ENCODE measurements at regions not wholly inside any gene's neighbourhood (a gene's known extent, or its start where the extent isn't known, plus 50 kb on each side); places are given as distances from the start of the nearest gene placed in this dataset.
"Not testable (repeated sequence)": the region's sequence is repeated elsewhere in the genome, so short reads cannot be mapped to it uniquely, and the experiment has no call there.

DNA sequence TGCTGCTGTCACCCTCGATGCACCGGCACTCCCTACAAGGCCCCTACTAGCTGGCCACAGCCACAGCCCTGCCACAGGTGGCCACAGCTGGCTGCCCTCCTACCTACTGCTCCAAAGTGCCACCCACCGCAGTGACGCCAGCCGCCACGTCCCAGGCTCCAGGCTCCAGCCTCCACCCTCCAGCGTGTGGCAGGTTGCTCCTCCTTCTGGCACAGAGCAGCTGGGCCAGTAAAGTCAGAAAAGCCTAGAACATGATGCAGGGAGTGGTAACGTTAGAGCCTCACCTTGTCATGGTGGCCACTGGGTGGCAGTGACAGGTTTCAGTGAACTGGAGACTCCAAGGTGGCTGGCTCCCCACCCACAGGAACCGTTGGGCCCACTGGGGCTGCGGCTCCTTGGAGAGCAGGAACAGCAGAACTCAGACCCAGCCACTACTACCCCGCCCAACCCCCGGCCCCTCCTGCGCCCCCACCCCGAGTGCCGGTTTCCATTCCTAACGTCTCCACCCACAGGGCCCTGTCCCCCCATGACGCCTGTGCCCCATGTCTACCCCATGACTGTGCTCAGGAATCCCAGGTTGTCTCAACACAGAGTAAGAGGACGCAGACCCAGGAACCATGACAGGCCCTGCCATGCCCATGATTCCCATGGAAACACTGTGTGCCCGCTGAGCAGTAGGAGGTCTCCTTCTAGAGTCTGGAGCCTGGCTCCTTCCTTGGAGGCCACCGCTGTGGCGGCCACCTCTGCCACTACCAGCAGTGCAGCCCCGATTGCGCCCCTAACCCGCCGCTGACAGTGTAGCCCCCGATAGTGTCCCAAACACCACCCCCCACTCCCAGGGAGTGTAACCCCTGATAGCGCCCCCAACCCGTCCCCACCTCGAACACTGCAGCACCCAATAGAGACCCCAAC lies 52.3 kb upstream of the ZNF33B start:
- TF ChIP-seq, protein P1, sequence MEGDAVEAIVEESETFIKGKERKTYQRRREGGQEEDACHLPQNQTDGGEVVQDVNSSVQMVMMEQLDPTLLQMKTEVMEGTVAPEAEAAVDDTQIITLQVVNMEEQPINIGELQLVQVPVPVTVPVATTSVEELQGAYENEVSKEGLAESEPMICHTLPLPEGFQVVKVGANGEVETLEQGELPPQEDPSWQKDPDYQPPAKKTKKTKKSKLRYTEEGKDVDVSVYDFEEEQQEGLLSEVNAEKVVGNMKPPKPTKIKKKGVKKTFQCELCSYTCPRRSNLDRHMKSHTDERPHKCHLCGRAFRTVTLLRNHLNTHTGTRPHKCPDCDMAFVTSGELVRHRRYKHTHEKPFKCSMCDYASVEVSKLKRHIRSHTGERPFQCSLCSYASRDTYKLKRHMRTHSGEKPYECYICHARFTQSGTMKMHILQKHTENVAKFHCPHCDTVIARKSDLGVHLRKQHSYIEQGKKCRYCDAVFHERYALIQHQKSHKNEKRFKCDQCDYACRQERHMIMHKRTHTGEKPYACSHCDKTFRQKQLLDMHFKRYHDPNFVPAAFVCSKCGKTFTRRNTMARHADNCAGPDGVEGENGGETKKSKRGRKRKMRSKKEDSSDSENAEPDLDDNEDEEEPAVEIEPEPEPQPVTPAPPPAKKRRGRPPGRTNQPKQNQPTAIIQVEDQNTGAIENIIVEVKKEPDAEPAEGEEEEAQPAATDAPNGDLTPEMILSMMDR (IDR thresholded peaks at IDR 0.05; ENCODE audit: control insufficient read depth, extremely low read depth, insufficient read depth), result peak; percentile 34
- no peak for DNase-seq (ENCODE audit: low read depth)
- no peak overlapping the region for H3K4me3 ChIP-seq (ENCODE audit: low read depth, low read length)

DNA sequence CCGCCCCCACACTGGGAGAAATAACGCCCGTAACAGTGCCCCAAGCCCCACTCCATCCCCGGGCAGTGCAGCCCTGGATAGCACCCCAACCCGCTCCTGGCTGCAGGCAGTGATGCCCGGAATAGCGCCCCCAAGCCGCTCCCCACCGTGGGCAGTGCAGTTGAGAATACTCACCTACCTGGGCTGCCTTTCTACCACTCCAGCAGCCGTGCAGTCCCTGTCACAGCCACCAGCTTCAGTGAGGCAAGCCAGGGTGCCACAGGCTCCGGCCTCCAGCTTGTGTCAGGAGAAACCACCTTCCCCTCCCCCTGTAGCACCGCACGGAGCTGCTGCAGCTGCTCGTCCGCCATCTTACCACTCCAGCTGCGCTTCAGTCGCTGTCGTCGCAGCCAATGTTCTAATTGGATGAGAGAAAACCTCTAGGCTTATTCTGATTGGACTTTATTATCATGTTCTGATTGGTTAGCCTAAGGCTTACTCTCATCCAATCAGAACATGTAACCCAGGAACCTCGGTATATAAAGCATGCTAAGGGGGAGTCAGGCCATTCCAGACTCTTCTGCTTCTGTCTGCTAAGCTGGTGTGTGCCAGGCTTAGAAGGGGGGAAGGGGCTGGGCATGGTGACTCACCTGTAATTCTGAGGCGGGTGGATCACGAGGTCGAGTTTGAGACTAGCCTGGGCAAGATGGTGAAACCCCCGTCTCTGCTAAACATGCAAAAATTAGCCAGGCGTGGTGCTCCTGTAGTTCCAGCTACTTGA lies 53.2 kb upstream of the ZNF33B start:
- H3K4me3 ChIP-seq (ENCODE audit: low read depth, low read length), result no peak overlapping the region
- TF ChIP-seq, protein P1 (IDR thresholded peaks at IDR 0.05; ENCODE audit: control insufficient read depth, extremely low read depth, insufficient read depth), result no peak
- no peak for DNase-seq (ENCODE audit: low read depth)

DNA sequence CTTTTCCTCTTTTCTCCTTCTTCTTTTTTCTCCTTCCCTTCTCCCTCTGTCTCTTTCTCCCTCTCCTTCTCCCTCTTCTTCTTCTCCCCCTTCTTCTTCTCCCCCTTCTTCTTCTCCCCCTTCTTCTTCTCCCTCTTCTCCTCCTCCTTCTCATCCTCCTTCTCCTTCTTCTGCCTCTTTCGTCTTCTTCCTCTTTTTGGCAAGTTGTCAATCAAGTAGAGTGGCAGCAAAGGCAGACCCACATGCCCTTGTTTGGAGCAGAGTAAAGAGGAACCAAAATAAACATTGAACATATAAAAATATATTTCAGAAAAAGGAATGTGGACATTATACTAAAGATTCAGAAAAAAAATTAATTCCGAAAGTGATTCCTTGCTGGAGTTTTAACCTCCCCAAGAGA lies 59.6 kb upstream of the ZNF33B start:
- DNase-seq (ENCODE audit: low read depth), result no peak
- H3K4me3 ChIP-seq (ENCODE audit: low read depth, low read length), result no peak overlapping the region
- TF ChIP-seq, protein P1 (IDR thresholded peaks at IDR 0.05; ENCODE audit: control insufficient read depth, extremely low read depth, insufficient read depth), result no peak

DNA sequence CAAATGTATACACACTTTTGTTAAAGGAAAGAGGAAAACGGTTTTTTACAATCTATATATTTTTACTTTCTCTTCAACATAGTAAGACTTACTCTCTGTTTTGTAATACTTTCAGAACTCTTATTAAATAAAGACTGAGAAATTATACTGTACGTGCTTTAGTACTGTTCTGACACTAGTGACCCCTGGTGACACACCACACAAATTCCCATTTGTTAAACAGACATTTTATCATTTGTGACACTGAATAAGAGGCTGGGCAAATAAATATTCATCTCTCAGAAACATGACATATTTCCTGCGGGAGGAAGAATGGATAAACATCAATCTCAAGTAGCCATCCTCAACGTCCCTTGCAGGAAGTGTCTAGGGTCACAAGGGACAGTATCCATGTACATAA lies 68.9 kb upstream of the ZNF33B start:
- no peak overlapping the region for H3K4me3 ChIP-seq (ENCODE audit: low read depth, low read length)
- no peak for DNase-seq (ENCODE audit: low read depth)
- TF ChIP-seq, protein P1 (IDR thresholded peaks at IDR 0.05; ENCODE audit: control insufficient read depth, extremely low read depth, insufficient read depth), result 0 out of 2 replicates have a peak, but pooled peaks have one; percentile 1

DNA sequence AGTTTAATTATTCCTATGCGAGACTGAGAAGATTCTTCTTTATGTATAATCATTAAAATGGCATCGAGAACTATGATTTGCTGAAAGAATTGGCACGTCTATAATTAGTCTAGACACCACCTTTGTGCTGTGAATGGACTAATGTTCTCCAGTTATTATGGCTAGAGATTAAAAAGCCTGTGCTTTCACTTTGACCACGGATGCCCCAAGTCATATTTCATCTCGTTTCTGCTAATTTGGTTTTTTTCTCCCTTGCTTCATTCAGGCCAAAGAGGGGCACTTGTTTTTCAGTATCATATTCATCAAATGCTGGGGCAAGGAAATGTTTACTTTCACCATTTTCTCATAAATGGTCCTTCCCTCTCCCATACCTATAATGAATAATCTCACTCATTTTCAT lies 63.3 kb upstream of the BMS1 start:
- not testable (repeated sequence) for H3K4me3 ChIP-seq (ENCODE audit: low read depth, low read length)

DNA sequence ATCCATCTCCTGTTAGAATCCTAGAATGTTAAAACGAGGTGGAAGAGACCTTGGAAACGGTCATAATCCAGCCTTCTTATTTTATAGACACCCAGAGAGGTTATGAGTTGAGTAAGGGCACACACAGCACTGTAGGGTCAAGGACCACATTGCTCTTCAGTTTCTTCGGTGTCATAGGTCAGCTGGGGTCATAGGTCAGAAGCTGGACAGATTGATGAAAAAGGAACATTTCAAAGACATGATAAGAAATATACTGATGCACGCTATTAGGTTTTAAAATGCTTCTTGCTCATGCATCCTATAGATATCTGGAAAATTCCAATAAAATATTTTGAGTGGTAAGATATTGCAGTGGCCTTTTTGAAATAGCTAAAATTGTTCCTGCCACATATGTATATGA lies 60.0 kb upstream of the BMS1 start:
- TF ChIP-seq, protein P1 (IDR thresholded peaks at IDR 0.05; ENCODE audit: control insufficient read depth, extremely low read depth, insufficient read depth), result no peak
- no peak for DNase-seq (ENCODE audit: low read depth)

More for the DNA sequence above, 63.3 kb upstream of the BMS1 start:
- not testable (repeated sequence) for DNase-seq (ENCODE audit: low read depth)

DNA sequence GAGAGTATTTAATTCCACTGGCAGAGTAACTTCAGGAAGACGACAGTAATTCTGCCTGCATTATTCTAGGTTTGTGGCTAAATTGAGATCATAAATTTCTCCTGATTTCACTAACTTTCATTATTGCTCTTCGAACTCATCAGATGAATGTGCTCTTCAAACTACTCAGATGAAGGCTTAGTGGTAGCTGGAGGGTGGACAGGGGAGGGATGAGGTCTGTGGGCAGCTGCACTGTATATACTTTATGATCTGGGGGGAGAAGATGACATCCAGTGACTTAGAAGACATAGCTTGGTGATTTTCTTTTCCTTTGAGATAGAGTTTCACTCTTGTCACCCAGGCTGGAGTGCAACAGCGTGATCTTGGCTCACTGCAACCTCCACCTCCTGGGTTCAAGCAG lies 59.0 kb upstream of the BMS1 start:
- H3K4me3 ChIP-seq (ENCODE audit: low read depth, low read length); DNase-seq (ENCODE audit: low read depth): not testable (repeated sequence)

More for the DNA sequence above, 60.0 kb upstream of the BMS1 start:
- H3K4me3 ChIP-seq (ENCODE audit: low read depth, low read length), result no peak overlapping the region

DNA sequence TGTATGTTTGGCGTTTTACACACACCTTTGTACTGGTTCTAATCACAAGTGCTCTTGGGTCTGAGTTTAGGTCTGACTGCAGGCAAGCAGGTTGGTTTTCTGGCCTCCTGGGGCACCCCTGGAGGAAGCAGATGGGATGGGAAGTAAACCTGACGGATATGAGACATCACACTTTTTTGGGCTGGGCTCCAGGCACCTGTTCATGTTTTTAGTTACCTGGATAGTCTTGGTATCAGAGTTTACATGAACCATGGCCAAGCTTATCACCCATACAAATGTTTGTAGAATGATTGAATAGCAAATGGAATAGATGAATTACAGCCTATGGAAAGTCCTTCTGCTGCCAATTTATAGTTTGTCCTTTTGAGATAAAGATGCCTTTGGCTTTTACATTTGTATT lies 57.9 kb upstream of the BMS1 start:
- not testable (repeated sequence) for H3K4me3 ChIP-seq (ENCODE audit: low read depth, low read length)
- DNase-seq (ENCODE audit: low read depth), result peak; percentile 14
